ENCODE measurements at regions not wholly inside any gene's neighbourhood (a gene's known extent, or its start where the extent isn't known, plus 50 kb on each side); places are given as distances from the start of the nearest gene placed in this dataset.

DNA sequence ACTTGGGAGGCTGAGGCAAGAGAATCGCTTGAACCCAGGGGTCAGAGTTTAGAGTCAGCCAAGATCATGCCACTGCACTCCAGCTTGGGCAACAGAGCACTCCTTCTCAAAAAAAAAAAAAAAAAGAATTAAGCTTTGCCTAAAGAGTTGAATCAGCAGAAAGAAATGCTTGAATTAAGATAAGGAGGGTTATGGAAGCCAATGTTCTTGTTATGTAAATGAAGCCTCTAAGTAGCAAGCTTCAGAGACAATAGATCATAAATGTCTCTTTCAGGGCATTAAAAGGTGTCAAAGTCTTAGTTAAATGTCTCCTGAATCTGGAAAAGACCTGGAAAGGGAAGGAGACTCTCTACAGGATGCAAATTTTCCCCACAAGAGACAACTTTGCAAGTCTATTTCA lies 69.7 kb upstream of the FAM83B start:
- Mint-ChIP-seq H3K9me3 (ENCODE audit: unreplicated experiment) (no peaks in the 10 kb centered on the region), H3K27ac (ENCODE audit: unreplicated experiment) (no peak overlapping the region), H3K27me3 (ENCODE audit: unreplicated experiment) (no peaks in the 10 kb centered on the region), H3K36me3 (ENCODE audit: unreplicated experiment) (no peaks in the 10 kb centered on the region), H3K4me3 (ENCODE audit: unreplicated experiment) (no peak overlapping the region), H3K4me1 (ENCODE audit: unreplicated experiment) (peaks cover 7% of the 10 kb centered on the region)
- TF ChIP-seq, protein P1, sequence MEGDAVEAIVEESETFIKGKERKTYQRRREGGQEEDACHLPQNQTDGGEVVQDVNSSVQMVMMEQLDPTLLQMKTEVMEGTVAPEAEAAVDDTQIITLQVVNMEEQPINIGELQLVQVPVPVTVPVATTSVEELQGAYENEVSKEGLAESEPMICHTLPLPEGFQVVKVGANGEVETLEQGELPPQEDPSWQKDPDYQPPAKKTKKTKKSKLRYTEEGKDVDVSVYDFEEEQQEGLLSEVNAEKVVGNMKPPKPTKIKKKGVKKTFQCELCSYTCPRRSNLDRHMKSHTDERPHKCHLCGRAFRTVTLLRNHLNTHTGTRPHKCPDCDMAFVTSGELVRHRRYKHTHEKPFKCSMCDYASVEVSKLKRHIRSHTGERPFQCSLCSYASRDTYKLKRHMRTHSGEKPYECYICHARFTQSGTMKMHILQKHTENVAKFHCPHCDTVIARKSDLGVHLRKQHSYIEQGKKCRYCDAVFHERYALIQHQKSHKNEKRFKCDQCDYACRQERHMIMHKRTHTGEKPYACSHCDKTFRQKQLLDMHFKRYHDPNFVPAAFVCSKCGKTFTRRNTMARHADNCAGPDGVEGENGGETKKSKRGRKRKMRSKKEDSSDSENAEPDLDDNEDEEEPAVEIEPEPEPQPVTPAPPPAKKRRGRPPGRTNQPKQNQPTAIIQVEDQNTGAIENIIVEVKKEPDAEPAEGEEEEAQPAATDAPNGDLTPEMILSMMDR (IDR thresholded peaks at IDR 0.05): no peak
- no peak for DNase-seq (ENCODE audit: extremely low spot score, unreplicated experiment)

DNA sequence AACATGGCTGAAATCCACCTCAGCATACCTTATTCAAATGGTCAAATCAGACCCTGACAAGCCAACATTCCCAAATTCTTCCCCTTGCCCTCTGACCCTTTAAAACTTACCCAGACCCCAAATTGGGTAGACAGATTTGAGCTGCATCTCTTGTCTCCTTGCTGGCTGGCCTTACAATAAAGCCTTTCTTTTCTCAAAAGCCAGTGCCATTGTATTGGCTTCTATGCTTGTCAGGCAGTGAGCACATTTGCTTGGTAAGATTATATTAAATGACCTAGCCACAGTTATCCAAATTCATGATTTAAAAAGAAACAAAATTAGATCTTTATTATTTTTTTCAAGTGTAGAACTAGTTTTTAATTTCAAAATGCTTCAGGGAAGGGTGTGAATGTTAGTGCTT lies 67.8 kb upstream of the FAM83B start:
- H3K4me3 Mint-ChIP-seq (ENCODE audit: unreplicated experiment): no peak overlapping the region
- no peak for DNase-seq (ENCODE audit: extremely low spot score, unreplicated experiment)
- no peaks in the 10 kb centered on the region for H3K36me3 Mint-ChIP-seq (ENCODE audit: unreplicated experiment)
- peaks cover 7% of the 10 kb centered on the region for H3K4me1 Mint-ChIP-seq (ENCODE audit: unreplicated experiment)
- H3K27me3 Mint-ChIP-seq (ENCODE audit: unreplicated experiment): no peaks in the 10 kb centered on the region
- TF ChIP-seq, protein P1 (IDR thresholded peaks at IDR 0.05): no peak
- H3K9me3 Mint-ChIP-seq (ENCODE audit: unreplicated experiment): no peaks in the 10 kb centered on the region
- H3K27ac Mint-ChIP-seq (ENCODE audit: unreplicated experiment): no peak overlapping the region

DNA sequence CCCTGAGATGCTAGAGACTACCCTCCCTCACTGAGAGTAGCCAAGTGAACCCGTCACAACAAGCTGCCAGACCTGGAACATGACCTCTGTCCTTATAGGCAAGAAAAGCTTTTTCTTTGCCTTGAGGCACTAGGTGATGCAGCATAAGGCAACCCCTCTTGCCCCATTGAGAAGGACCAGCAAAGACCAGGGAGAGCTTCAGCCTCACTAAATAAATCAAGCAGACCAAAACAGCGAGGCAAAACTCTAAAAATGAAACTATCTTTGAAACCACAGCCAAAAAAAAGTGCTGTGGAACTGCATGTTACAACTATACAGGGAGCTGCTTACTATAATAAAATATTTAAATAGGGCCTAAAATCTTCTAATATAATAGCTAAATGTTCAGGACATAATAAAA lies 62.6 kb upstream of the FAM83B start:
- DNase-seq (ENCODE audit: extremely low spot score, unreplicated experiment): no peak
- H3K9me3 Mint-ChIP-seq (ENCODE audit: unreplicated experiment): no peaks in the 10 kb centered on the region

DNA sequence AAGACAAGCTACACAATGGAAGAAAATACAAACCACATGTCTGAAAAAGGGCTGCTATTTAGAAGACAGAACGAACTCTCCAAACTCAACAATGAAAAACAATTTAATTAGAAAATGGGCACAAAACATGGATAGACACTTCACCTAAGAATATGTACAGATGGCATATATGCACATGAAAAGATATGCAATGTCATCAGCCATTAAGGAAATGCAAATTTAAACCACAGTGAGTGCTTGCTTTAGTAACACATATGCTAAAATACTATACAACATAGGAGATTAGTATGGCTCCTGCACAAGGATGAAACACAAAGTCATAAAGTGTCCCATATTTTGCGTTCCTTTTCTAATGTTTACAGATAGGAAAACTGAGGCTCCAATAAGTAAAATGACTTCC lies 60.4 kb upstream of the FAM83B start:
- no peak overlapping the region for H3K4me3 Mint-ChIP-seq (ENCODE audit: unreplicated experiment)
- H3K36me3 Mint-ChIP-seq (ENCODE audit: unreplicated experiment): no peaks in the 10 kb centered on the region
- DNase-seq (ENCODE audit: extremely low spot score, unreplicated experiment): no peak
- no peaks in the 10 kb centered on the region for H3K4me1 Mint-ChIP-seq (ENCODE audit: unreplicated experiment)
- TF ChIP-seq, protein P1 (IDR thresholded peaks at IDR 0.05): no peak
- no peak overlapping the region for H3K27ac Mint-ChIP-seq (ENCODE audit: unreplicated experiment)
- peaks cover 3% of the 10 kb centered on the region for H3K27me3 Mint-ChIP-seq (ENCODE audit: unreplicated experiment)
- H3K9me3 Mint-ChIP-seq (ENCODE audit: unreplicated experiment): no peaks in the 10 kb centered on the region

More for the DNA sequence above, 62.6 kb upstream of the FAM83B start:
- TF ChIP-seq, protein P1 (IDR thresholded peaks at IDR 0.05): no peak
- H3K4me1 Mint-ChIP-seq (ENCODE audit: unreplicated experiment): no peaks in the 10 kb centered on the region
- no peak overlapping the region for H3K4me3 Mint-ChIP-seq (ENCODE audit: unreplicated experiment)
- peaks cover 3% of the 10 kb centered on the region for H3K27me3 Mint-ChIP-seq (ENCODE audit: unreplicated experiment)
- H3K36me3 Mint-ChIP-seq (ENCODE audit: unreplicated experiment): no peaks in the 10 kb centered on the region
- H3K27ac Mint-ChIP-seq (ENCODE audit: unreplicated experiment): no peak overlapping the region

DNA sequence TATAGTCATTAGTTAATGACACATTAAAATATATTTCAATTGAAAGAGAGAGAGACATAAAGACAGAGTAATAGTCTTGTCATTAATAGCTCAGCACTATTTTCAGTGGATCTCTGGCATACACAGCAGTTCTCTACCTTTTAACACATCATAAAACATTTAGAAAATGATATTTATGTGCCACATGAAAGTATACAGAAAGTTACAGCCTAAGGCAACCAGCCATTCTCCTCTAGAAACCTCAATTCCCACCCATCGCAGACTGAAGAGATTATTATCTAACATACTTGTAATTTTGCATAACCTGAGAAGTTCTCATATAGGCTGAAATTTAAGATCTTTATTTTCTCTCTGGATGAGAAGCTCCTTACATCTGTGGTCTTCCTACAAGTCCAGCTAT lies 58.7 kb upstream of the FAM83B start:
- Mint-ChIP-seq H3K36me3 (ENCODE audit: unreplicated experiment) (no peaks in the 10 kb centered on the region), H3K9me3 (ENCODE audit: unreplicated experiment) (no peaks in the 10 kb centered on the region), H3K27me3 (ENCODE audit: unreplicated experiment) (peaks cover 3% of the 10 kb centered on the region), H3K27ac (ENCODE audit: unreplicated experiment) (no peak overlapping the region), H3K4me1 (ENCODE audit: unreplicated experiment) (no peaks in the 10 kb centered on the region), H3K4me3 (ENCODE audit: unreplicated experiment) (no peak overlapping the region)
- TF ChIP-seq, protein P1 (IDR thresholded peaks at IDR 0.05): no peak
- no peak for DNase-seq (ENCODE audit: extremely low spot score, unreplicated experiment)
